A549 (cell line): ENCODE measurements at regions not wholly inside any gene's neighbourhood (a gene's known extent, or its start where the extent isn't known, plus 50 kb on each side); places are given as distances from the start of the nearest gene placed in this dataset.
"Not testable (repeated sequence)": the region's sequence is repeated elsewhere in the genome, so short reads cannot be mapped to it uniquely, and the experiment has no call there.

Source experiments
- ATAC-seq, 2 experiments: fragments of 200-7000 bp in 1 of 2; fragments of >200 bp in 1 of 2; cut with Nextera tagmentation in 1 of 2; cut with Tn5 transposase in 1 of 2; 3 replicates each; pipeline versions ENCODE4 v1.8.0 to v1.9.1; 2018 to 2020; ENCODE audit warnings: mild to moderate bottlenecking in 1 of 2, moderate library complexity in 1 of 2
- CTCF ChIA-PET: fragments of 300-600 bp; sonication (Branson Sonifier 250); formaldehyde crosslinking; extraction: SDS; loops from one replicate; lab custom pipeline; 2021; ENCODE audit warnings: antibody characterized with exemption, inconsistent platforms; lab: Yijun Ruan, JAX
- POLR2A ChIA-PET: fragments of 350-600 bp; formaldehyde crosslinking; extraction: SDS; loops from one replicate; lab custom pipeline; 2021; ENCODE audit warnings: antibody characterized with exemption, inconsistent platforms; lab: Yijun Ruan, JAX
- DNase-seq, 2 experiments: peaks; one replicate each; pipeline versions ENCODE4 v3.0.0 to v3.0.0-alpha.2; 2011 to 2016; ENCODE audit warnings: low read depth in 1 of 2, low spot score in 1 of 2
- FAIRE-seq: peaks from 2 replicates; lab custom pipeline; 2011; peaks lifted over from hg19 to GRCh38; lab: Jason Lieb, UNC
- H3K27ac ChIP-seq, 2 experiments: fragments of >200 bp; sonication (Bioruptor Twin); formaldehyde crosslinking; 3 replicates each; pipeline ENCODE4 v1.5.1; 2016 to 2017
- H3K4me1 ChIP-seq: fragments of >200 bp; sonication (Bioruptor Twin); formaldehyde crosslinking; 3 replicates; pipeline ENCODE4 v1.6.1; 2016
- H3K4me2 ChIP-seq: fragments of >200 bp; sonication (Bioruptor Twin); formaldehyde crosslinking; 3 replicates; pipeline ENCODE4 v1.6.1; 2016
- H3K4me3 ChIP-seq: fragments of >200 bp; sonication (Bioruptor Twin); formaldehyde crosslinking; 3 replicates; pipeline ENCODE4 v1.5.1; 2016
- H3K9me3 ChIP-seq: fragments of >200 bp; sonication (Bioruptor Twin); formaldehyde crosslinking; 3 replicates; pipeline ENCODE4 v1.6.1; 2016
- BCL3 ChIP-seq: fragments of >200 bp; sonication (Bioruptor Twin); formaldehyde crosslinking; IDR thresholded peaks from 3 replicates; pipeline ENCODE4 v1.6.1; 2016
- CBX2 ChIP-seq: fragments of 200-600 bp; sonication (generic); IDR thresholded peaks from 2 replicates; pipeline ENCODE4 v1.6.1; 2016; ENCODE audit warnings: low read depth, mild to moderate bottlenecking, borderline replicate concordance
- CHD2 ChIP-seq: fragments of 150-350 bp; IDR thresholded peaks from 2 replicates; pipeline ENCODE4 v1.6.1; 2014; ENCODE audit warnings: low read length; ENCODE audit not compliant: partially characterized antibody
- CTCF ChIP-seq: fragments of >200 bp; sonication (Bioruptor Twin); formaldehyde crosslinking; IDR thresholded peaks from 3 replicates; pipeline ENCODE4 v1.5.1; 2016
- ESRRA ChIP-seq: fragments of 150-350 bp; IDR thresholded peaks from 2 replicates; pipeline ENCODE4 v1.6.1; 2014; ENCODE audit warnings: mild to moderate bottlenecking, low read length, borderline replicate concordance
- HDAC2 ChIP-seq: fragments of 200-600 bp; sonication (generic); IDR thresholded peaks from 2 replicates; pipeline ENCODE4 v1.6.1; 2016
- HOXB5 ChIP-seq: fragments of 250-450 bp; sonication (Bioruptor Pico); IDR thresholded peaks from 2 replicates; pipeline ENCODE4 v1.5.0; 2020; ENCODE audit warnings: mild to moderate bottlenecking, moderate library complexity
- KDM1A ChIP-seq: fragments of 200-600 bp; sonication (generic); IDR thresholded peaks from 2 replicates; pipeline ENCODE4 v1.6.1; 2016; ENCODE audit warnings: low read depth, mild to moderate bottlenecking
- KDM5A ChIP-seq: fragments of 200-600 bp; sonication (generic); IDR thresholded peaks from 2 replicates; pipeline ENCODE4 v1.6.1; 2016; ENCODE audit warnings: antibody characterized with exemption, mild to moderate bottlenecking
- MAX ChIP-seq: IDR thresholded peaks from 2 replicates; pipeline ENCODE4 v1.6.1; 2012
- NR3C1 ChIP-seq: fragments of >200 bp; sonication (Bioruptor Twin); formaldehyde crosslinking; IDR thresholded peaks from 3 replicates; pipeline ENCODE4 v1.6.1; 2017
- PBX3 ChIP-seq: IDR thresholded peaks from 2 replicates; pipeline ENCODE4 v1.6.1; 2012
- PHF8 ChIP-seq: fragments of 200-600 bp; sonication (generic); IDR thresholded peaks from 2 replicates; pipeline ENCODE4 v1.6.1; 2016; ENCODE audit warnings: low read depth, mild to moderate bottlenecking, antibody characterized with exemption, moderate library complexity, borderline replicate concordance
- RAD21 ChIP-seq, 2 experiments: fragments of >200 bp in 1 of 2; sonication (Bioruptor Twin) in 1 of 2; formaldehyde crosslinking in 1 of 2; IDR thresholded peaks in 1 of 2; conservative IDR thresholded peaks in 1 of 2; 2 replicates in 1 of 2; 3 replicates in 1 of 2; pipeline ENCODE4 v1.6.1; 2012 to 2018; ENCODE audit warnings: inconsistent platforms in 1 of 2
- RCOR1 ChIP-seq: fragments of 150-350 bp; IDR thresholded peaks from 2 replicates; pipeline ENCODE4 v1.6.1; 2014; ENCODE audit warnings: antibody characterized with exemption, low read length, low read depth
- REST ChIP-seq: fragments of 200-600 bp; sonication (generic); IDR thresholded peaks from 2 replicates; pipeline ENCODE4 v1.6.1; 2016; ENCODE audit warnings: antibody characterized with exemption, mild to moderate bottlenecking, moderate library complexity
- ZSCAN20 ChIP-seq: fragments of 250-450 bp; sonication (Bioruptor Pico); IDR thresholded peaks from 2 replicates; pipeline ENCODE4 v1.8.0; 2022; ENCODE audit warnings: mild to moderate bottlenecking, moderate library complexity
- WGBS: methylation state at CpG from one replicate; pipeline ENCODE4 v1.1.6; 2017; ENCODE audit errors: missing lambda C conversion rate; 5-methylcytosine and 5-hydroxymethylcytosine counted together

GRCh38 chr15:70374096-70374495 is 276.4 kb upstream of the TLE3 start:
- POLR2A ChIA-PET = no interaction called here
- DNase-seq = no peak
- no peak overlapping the region for H3K4me2 ChIP-seq
- WGBS = 82% methylated on average over 2 of the region's 2 CpGs
- H3K9me3 ChIP-seq = 0 out of 3 replicates have a peak, but pooled peaks cover 4% of the 10 kb centered on the region
- ATAC-seq = no peak
- CTCF ChIA-PET = interaction anchor here (0.5 to 2.1 kb wide), 4 partner anchors 10 to 817 kb away, joined by 3 to 7 read pairs (median 5); no protein-coding TSS in a partner anchor
- TF ChIP-seq NR3C1 = no peak
- TF ChIP-seq MAX = no peak
- no peak for TF ChIP-seq PHF8
- no peak for TF ChIP-seq CTCF
- no peak for TF ChIP-seq CBX2
- no peak for TF ChIP-seq KDM5A
- TF ChIP-seq HDAC2 = no peak
- no peak for TF ChIP-seq RAD21 (conservative IDR thresholded peaks at IDR 0.05 in 1 of 2, IDR thresholded peaks at IDR 0.05 in 1 of 2)
- TF ChIP-seq BCL3 = no peak
- no peak for TF ChIP-seq HOXB5 (CRISPR knock-in tag)
- no peak for TF ChIP-seq CHD2
- TF ChIP-seq KDM1A = no peak
- no peak for TF ChIP-seq REST
- TF ChIP-seq PBX3 = no peak
- no peak for TF ChIP-seq ESRRA
- no peak for TF ChIP-seq RCOR1
- no peak for TF ChIP-seq ZSCAN20 (CRISPR knock-in tag)
- H3K4me3 ChIP-seq = no peak overlapping the region
- H3K4me1 ChIP-seq = peaks cover 37% of the 10 kb centered on the region
- FAIRE-seq = no peak
- peak overlapping the region; percentile 76 to 85; a peak in 5 of 6 replicates for H3K27ac ChIP-seq

DNA sequence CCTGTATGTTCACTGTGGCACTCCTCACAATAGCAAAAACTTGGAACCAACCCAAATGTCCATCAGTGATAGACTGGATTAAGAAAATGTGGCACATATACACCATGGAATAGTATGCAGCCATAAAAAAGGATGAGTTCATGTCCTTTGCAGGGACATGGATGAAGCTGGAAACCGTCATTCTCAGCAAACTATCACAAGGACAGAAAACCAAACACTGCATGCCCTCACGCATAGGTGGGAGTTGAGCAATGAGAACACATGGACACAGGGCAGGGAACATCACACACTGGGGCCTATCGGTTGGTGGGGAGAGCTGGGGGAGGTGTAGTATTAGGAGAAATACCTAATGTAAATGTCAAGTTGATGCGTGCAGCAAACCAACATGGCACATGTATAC is 275.7 kb upstream of the TLE3 start:
- FAIRE-seq, H3K4me2 ChIP-seq, H3K27ac ChIP-seq, DNase-seq, ATAC-seq, H3K9me3 ChIP-seq, POLR2A ChIA-PET, H3K4me3 ChIP-seq: not testable (repeated sequence)
- peaks cover 37% of the 10 kb centered on the region for H3K4me1 ChIP-seq
- WGBS = 84% methylated on average over 4 of the region's 4 CpGs
- CTCF ChIA-PET = interaction anchor here (0.5 to 1.2 kb wide), 2 partner anchors 10 to 816 kb away, joined by 5 read pairs; no protein-coding TSS in a partner anchor

DNA sequence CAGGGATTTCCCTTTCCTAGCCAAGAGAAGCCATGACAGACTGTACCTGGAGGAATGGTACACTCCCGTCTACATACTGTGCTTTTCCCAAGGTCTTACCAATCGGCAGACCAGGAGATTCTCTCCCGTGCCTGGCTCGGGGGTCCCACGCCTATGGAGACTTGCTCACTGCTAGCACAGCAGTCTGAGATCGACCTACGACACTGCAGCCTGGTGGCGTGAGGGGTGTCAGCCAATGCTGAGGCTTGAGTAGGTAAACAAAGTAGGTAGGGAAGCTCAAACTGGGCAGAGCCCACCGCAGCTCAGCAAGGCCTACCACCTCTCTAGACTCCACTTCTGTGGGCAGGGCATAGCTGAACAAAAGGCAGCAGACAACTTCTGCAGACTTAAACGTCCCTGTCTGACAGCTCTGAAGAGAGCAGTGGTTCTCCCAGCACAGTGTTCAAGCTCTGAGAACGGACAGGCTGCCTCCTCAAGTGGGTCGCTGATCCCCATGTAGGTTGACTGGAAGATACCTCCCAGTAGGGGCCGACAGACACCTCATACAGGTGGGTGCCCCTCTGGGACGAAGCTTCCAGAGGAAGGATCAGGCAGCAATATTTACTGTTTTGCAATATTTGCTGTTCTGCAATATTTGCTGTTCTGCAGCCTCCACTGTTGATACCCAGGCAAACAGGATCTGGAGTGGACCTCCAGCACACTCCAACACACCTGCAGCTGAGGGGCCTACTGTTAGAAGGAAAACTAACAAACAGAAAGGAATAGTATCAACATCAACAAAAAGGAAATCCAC is 270.4 kb upstream of the TLE3 start:
- FAIRE-seq, POLR2A ChIA-PET, ATAC-seq, H3K4me2 ChIP-seq, H3K4me3 ChIP-seq, DNase-seq, H3K27ac ChIP-seq, H3K4me1 ChIP-seq: not testable (repeated sequence)
- CTCF ChIA-PET = interaction anchor here (0.6 to 2.0 kb wide), 3 partner anchors 13 to 759 kb away, joined by 3 to 4 read pairs (median 4); no protein-coding TSS in a partner anchor
- 44% methylated on average over 14 of the region's 14 CpGs for WGBS
- peaks cover 12% of the 10 kb centered on the region; the same call in 2 of the 3 replicates for H3K9me3 ChIP-seq

- CTCF ChIA-PET = interaction anchor here (0.8 to 1.7 kb wide), 10 partner anchors 9 to 788 kb away, joined by 3 to 8 read pairs (median 4); no protein-coding TSS in a partner anchor
- H3K4me2 ChIP-seq, H3K4me1 ChIP-seq, ATAC-seq, FAIRE-seq, H3K27ac ChIP-seq, DNase-seq, POLR2A ChIA-PET, H3K4me3 ChIP-seq: not testable (repeated sequence)
- WGBS = 42% methylated on average over 4 of the region's 4 CpGs
- peaks cover 12% of the 10 kb centered on the region; the same call in 2 of the 3 replicates for H3K9me3 ChIP-seq
Measured at GRCh38 chr15:70364023-70364422, 266.3 kb upstream of the TLE3 start.
